B cell (primary cell): ENCODE measurements at regions not wholly inside any gene's neighbourhood (a gene's known extent, or its start where the extent isn't known, plus 50 kb on each side); places are given as distances from the start of the nearest gene placed in this dataset.

Experiments used
- EZH2 ChIP-seq: IDR thresholded peaks from 2 replicates; pipeline ENCODE4 v1.6.1; 2012; ENCODE audit warnings: borderline replicate concordance, low read depth, mild to moderate bottlenecking, moderate library complexity, low read length; ENCODE audit not compliant: insufficient read depth, poor library complexity, severe bottlenecking
- TF ChIP-seq, protein P1 (sequence below): fragments of 200-600 bp; IDR thresholded peaks from one replicate; pipeline ENCODE4 v1.8.0; 2022; ENCODE audit warnings: antibody characterized with exemption, mild to moderate bottlenecking

DNA sequence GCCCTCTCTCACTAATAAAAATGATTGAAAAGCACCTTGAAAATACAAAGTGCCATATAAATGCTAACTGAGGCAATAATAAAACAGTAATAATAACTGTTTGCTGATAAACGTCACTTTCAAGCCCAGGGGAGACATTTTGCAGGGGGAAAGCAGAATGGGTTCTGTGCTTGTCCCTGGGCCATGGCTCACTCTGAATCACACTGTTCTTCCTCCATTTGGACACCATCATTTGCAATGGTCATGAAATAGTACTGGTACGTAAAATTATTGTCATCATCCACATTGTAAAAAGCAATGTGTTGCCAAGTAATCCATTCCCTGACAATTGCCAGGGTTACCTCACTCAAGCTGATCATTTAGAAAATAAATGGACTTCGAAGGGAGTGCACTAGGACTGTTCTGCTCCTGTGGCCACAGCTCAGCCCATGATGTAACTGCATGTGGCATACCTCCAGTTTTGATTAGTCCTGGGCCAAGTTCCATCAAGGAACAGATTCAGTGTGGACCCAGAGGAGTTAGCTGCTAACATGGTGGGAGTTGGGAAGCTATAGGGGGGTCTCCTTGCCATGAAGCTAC is 508.8 kb upstream of the CELF4 start:
- no peak for TF ChIP-seq EZH2
- TF ChIP-seq, protein P1, sequence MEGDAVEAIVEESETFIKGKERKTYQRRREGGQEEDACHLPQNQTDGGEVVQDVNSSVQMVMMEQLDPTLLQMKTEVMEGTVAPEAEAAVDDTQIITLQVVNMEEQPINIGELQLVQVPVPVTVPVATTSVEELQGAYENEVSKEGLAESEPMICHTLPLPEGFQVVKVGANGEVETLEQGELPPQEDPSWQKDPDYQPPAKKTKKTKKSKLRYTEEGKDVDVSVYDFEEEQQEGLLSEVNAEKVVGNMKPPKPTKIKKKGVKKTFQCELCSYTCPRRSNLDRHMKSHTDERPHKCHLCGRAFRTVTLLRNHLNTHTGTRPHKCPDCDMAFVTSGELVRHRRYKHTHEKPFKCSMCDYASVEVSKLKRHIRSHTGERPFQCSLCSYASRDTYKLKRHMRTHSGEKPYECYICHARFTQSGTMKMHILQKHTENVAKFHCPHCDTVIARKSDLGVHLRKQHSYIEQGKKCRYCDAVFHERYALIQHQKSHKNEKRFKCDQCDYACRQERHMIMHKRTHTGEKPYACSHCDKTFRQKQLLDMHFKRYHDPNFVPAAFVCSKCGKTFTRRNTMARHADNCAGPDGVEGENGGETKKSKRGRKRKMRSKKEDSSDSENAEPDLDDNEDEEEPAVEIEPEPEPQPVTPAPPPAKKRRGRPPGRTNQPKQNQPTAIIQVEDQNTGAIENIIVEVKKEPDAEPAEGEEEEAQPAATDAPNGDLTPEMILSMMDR = no peak
